GM12873 (cell line): ENCODE measurements at regions not wholly inside any gene's neighbourhood (a gene's known extent, or its start where the extent isn't known, plus 50 kb on each side); places are given as distances from the start of the nearest gene placed in this dataset.

Experiments
- TF ChIP-seq, protein P1 (sequence below): IDR thresholded peaks from 2 replicates; pipeline ENCODE4 v1.5.1; 2012; ENCODE audit warnings: low read depth, mild to moderate bottlenecking, moderate library complexity, low read length, control low read depth; ENCODE audit not compliant: insufficient read depth; ENCODE audit errors: missing control alignments

DNA sequence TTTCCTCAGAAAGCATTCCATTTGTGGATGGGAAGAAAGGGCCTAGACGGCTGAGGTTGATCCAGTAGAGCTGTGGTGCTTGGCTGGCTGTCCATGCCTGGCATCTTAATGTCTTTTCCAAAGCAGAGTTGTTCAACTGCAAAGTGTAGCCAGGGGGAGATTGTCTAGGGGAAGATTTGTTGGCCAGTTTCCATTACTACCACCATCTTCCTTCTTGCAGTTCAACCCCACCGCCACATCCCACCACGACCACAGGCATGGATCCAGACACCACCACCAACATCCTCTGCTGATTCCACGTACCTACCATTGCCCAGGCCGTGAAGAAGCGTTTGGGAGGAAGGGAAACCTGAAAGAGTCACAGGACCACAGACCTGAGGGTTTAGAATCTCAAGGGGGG, 50.7 kb upstream of the HAAO start:
- TF ChIP-seq, protein P1, sequence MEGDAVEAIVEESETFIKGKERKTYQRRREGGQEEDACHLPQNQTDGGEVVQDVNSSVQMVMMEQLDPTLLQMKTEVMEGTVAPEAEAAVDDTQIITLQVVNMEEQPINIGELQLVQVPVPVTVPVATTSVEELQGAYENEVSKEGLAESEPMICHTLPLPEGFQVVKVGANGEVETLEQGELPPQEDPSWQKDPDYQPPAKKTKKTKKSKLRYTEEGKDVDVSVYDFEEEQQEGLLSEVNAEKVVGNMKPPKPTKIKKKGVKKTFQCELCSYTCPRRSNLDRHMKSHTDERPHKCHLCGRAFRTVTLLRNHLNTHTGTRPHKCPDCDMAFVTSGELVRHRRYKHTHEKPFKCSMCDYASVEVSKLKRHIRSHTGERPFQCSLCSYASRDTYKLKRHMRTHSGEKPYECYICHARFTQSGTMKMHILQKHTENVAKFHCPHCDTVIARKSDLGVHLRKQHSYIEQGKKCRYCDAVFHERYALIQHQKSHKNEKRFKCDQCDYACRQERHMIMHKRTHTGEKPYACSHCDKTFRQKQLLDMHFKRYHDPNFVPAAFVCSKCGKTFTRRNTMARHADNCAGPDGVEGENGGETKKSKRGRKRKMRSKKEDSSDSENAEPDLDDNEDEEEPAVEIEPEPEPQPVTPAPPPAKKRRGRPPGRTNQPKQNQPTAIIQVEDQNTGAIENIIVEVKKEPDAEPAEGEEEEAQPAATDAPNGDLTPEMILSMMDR = no peak

DNA sequence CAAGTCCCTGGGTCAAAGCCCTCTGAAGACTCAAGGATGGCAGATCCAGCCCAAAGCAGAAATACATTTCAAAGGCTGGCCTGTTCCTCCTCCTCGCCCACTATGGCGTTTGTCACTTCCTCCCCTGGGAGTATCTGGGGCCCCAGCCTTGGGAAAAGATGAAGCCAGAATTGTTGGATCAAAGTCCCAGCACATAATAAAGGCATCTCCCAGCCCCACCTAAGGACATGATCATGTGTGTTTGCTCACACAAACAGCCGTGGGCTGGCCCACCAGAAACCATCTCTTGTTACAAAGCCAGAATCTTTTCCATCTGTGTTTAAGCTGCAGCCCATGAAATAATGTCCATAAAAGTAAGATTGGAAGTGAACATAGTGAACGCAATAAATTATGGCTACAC, 50.1 kb upstream of the HAAO start:
- TF ChIP-seq, protein P1 = no peak
